ENCODE measurements at regions not wholly inside any gene's neighbourhood (a gene's known extent, or its start where the extent isn't known, plus 50 kb on each side); places are given as distances from the start of the nearest gene placed in this dataset.

DNA sequence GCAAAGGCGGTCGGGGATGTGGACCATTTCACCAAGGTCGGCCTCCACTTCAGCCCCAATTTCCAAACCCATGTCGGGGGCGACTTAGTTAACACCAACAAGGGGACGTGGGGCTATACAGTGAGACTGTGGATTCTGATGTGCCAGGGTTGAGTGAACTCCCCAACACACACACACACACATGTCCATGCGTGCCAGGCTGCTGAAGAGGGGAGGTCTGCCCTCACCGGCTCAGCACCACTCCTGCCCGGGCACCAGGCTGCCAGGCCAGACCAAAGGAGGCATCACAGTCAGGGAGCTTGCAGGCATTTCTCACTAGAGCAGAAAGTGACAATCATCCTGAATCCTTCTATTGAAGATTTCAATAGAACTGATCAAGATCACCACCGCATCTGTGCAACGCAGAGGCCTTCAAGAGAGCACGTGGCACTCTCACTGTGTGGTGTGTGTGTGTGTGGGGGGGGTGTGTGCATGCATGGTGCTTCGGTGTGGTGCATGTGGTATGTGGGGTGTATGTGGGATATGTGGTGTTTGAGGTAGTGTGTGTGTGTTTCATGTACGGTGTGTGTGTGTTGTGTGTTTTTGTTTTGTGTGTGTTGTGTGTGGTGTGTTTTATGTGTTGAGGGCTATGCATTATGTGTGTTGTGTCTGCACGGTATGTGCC is 403.5 kb upstream of the RNF32 start:
- TF ChIP-seq, protein P1, sequence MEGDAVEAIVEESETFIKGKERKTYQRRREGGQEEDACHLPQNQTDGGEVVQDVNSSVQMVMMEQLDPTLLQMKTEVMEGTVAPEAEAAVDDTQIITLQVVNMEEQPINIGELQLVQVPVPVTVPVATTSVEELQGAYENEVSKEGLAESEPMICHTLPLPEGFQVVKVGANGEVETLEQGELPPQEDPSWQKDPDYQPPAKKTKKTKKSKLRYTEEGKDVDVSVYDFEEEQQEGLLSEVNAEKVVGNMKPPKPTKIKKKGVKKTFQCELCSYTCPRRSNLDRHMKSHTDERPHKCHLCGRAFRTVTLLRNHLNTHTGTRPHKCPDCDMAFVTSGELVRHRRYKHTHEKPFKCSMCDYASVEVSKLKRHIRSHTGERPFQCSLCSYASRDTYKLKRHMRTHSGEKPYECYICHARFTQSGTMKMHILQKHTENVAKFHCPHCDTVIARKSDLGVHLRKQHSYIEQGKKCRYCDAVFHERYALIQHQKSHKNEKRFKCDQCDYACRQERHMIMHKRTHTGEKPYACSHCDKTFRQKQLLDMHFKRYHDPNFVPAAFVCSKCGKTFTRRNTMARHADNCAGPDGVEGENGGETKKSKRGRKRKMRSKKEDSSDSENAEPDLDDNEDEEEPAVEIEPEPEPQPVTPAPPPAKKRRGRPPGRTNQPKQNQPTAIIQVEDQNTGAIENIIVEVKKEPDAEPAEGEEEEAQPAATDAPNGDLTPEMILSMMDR (IDR thresholded peaks at IDR 0.05; ENCODE audit: insufficient read depth, low read depth, low read length), result no peak
- TF ChIP-seq EZH2 (IDR thresholded peaks at IDR 0.05; ENCODE audit: insufficient read depth, low read length), result no peak
